ENCODE measurements at regions not wholly inside any gene's neighbourhood (a gene's known extent, or its start where the extent isn't known, plus 50 kb on each side); places are given as distances from the start of the nearest gene placed in this dataset.
"Not testable (repeated sequence)": the region's sequence is repeated elsewhere in the genome, so short reads cannot be mapped to it uniquely, and the experiment has no call there.

- Histone ChIP-seq H3K9me3 (ENCODE audit: low read length) (peaks cover 72% of the 10 kb centered on the region), H4K20me1 (ENCODE audit: insufficient read depth, low read length) (no peaks in the 10 kb centered on the region), H3K27ac (ENCODE audit: extremely low read length, insufficient read depth, low read length) (no peak overlapping the region), H3K27me3 (ENCODE audit: control insufficient read depth in 1 of 2, insufficient read depth in 2 of 2, low read length in 2 of 2) (no peaks in the 10 kb centered on the region), H3K4me2 (ENCODE audit: low read depth, low read length) (no peak overlapping the region), H3K9ac (ENCODE audit: insufficient read depth, low read depth, low read length) (no peak overlapping the region), H2AFZ (ENCODE audit: low read length) (no peak overlapping the region), H3K79me2 (ENCODE audit: insufficient read depth, low read length) (no peaks in the 10 kb centered on the region), H3K4me3 (replicated peaks in 1 of 3; ENCODE audit: insufficient read depth in 1 of 3, low read depth in 2 of 3, low read length in 3 of 3) (no peak overlapping the region), H3K36me3 (replicated peaks in 1 of 2; ENCODE audit: control insufficient read depth in 1 of 2, insufficient read depth in 2 of 2, low read length in 2 of 2) (no peaks in the 10 kb centered on the region), H3K4me1 (ENCODE audit: insufficient read depth, low read length) (no peaks in the 10 kb centered on the region)
- 7% methylated on average over 2 of the region's 2 CpGs for WGBS (ENCODE audit: low lambda C conversion rate)
- TF ChIP-seq BHLHE40 (IDR thresholded peaks at IDR 0.05; ENCODE audit: low read length) = no peak
- TF ChIP-seq YEATS2 (CRISPR knock-in tag; IDR thresholded peaks at IDR 0.05; ENCODE audit: borderline replicate concordance) = no peak
- no peak for TF ChIP-seq NFYB (CRISPR knock-in tag; IDR thresholded peaks at IDR 0.05)
- no peak for TF ChIP-seq ZNF766 (CRISPR knock-in tag; IDR thresholded peaks at IDR 0.05; ENCODE audit: borderline replicate concordance)
- no peak for TF ChIP-seq KDM3A (CRISPR knock-in tag; IDR thresholded peaks at IDR 0.05; ENCODE audit: low read depth)
- TF ChIP-seq ZNF484 (CRISPR knock-in tag; IDR thresholded peaks at IDR 0.05; ENCODE audit: borderline replicate concordance, low read depth) = no peak
- TF ChIP-seq ZFP37 (CRISPR knock-in tag; IDR thresholded peaks at IDR 0.05; ENCODE audit: borderline replicate concordance) = no peak
- no peak for TF ChIP-seq PHF5A (CRISPR knock-in tag; IDR thresholded peaks at IDR 0.05; ENCODE audit: low read depth, unreplicated experiment)
- no peak for TF ChIP-seq ZNF225 (CRISPR knock-in tag; IDR thresholded peaks at IDR 0.05)
- TF ChIP-seq ZNF207 (IDR thresholded peaks at IDR 0.05; ENCODE audit: borderline replicate concordance) = no peak
- no peak for TF ChIP-seq THAP7 (CRISPR knock-in tag; IDR thresholded peaks at IDR 0.05)
- TF ChIP-seq ZNF704 (CRISPR knock-in tag; IDR thresholded peaks at IDR 0.05; ENCODE audit: borderline replicate concordance) = no peak
- TF ChIP-seq PPARG (CRISPR knock-in tag; conservative IDR thresholded peaks at IDR 0.05) = no peak
- no peak for TF ChIP-seq ZFP82 (CRISPR knock-in tag; IDR thresholded peaks at IDR 0.05; ENCODE audit: borderline replicate concordance)
- no peak for TF ChIP-seq HDAC2 (CRISPR knock-in tag; IDR thresholded peaks at IDR 0.05)
- no peak for TF ChIP-seq ZNF121 (CRISPR knock-in tag; IDR thresholded peaks at IDR 0.05)
- TF ChIP-seq NAIF1 (CRISPR knock-in tag; IDR thresholded peaks at IDR 0.05; ENCODE audit: borderline replicate concordance) = no peak
- TF ChIP-seq ZKSCAN5 (CRISPR knock-in tag; IDR thresholded peaks at IDR 0.05) = no peak
- TF ChIP-seq CENPT (CRISPR knock-in tag; IDR thresholded peaks at IDR 0.05; ENCODE audit: low read depth) = no peak
- in situ Hi-C loops (cut with HindIII; ENCODE audit: extremely low pct_ligation_motif_present, low pct_unique_long_range_greater_than_20kb) (no loop called here), intact Hi-C loops (cut with micrococcal nuclease; ENCODE audit: unreplicated experiment) (no loop called here)
- ChIA-PET POLR2A (no interaction called here), CTCF (ENCODE audit: low intra/inter-chr PET ratio, low total read pairs) (no interaction called here)
- FAIRE-seq (no peak), DNase-seq (ENCODE audit: low spot score) (no peak), ATAC-seq (no peak)
- no TSS peak for BruUV-seq (replicated peaks)
Observed at GRCh38 chr3:6753536-6753935, 107.4 kb upstream of the GRM7 start.

GRCh38 chr3:6769532-6770396 lies 91.2 kb upstream of the GRM7 start:
- H4K20me1 ChIP-seq (ENCODE audit: insufficient read depth, low read length); H3K27me3 ChIP-seq (ENCODE audit: control insufficient read depth in 1 of 2, insufficient read depth in 2 of 2, low read length in 2 of 2); H3K9ac ChIP-seq (ENCODE audit: insufficient read depth, low read depth, low read length); POLR2A ChIA-PET; ATAC-seq; CTCF ChIA-PET (ENCODE audit: low intra/inter-chr PET ratio, low total read pairs); H3K4me2 ChIP-seq (ENCODE audit: low read depth, low read length); DNase-seq (ENCODE audit: low spot score); H2AFZ ChIP-seq (ENCODE audit: low read length); H3K27ac ChIP-seq (ENCODE audit: extremely low read length, insufficient read depth, low read length); in situ Hi-C loops (cut with HindIII; ENCODE audit: extremely low pct_ligation_motif_present, low pct_unique_long_range_greater_than_20kb); H3K4me3 ChIP-seq (replicated peaks in 1 of 3; ENCODE audit: insufficient read depth in 1 of 3, low read depth in 2 of 3, low read length in 3 of 3); BruUV-seq (replicated peaks); intact Hi-C loops (cut with micrococcal nuclease; ENCODE audit: unreplicated experiment); FAIRE-seq; H3K36me3 ChIP-seq (replicated peaks in 1 of 2; ENCODE audit: control insufficient read depth in 1 of 2, insufficient read depth in 2 of 2, low read length in 2 of 2); H3K79me2 ChIP-seq (ENCODE audit: insufficient read depth, low read length); H3K4me1 ChIP-seq (ENCODE audit: insufficient read depth, low read length): not testable (repeated sequence)
- H3K9me3 ChIP-seq (ENCODE audit: low read length) = peaks cover 28% of the 10 kb centered on the region
- 51% methylated on average over 28 of the region's 32 CpGs for WGBS (ENCODE audit: low lambda C conversion rate)
